ENCODE measurements at regions not wholly inside any gene's neighbourhood (a gene's known extent, or its start where the extent isn't known, plus 50 kb on each side); places are given as distances from the start of the nearest gene placed in this dataset.

- TF ChIP-seq EZH2 (IDR thresholded peaks at IDR 0.05; ENCODE audit: insufficient read depth, poor library complexity, severe bottlenecking): no peak
- TF ChIP-seq EZH2phosphoT487 (IDR thresholded peaks at IDR 0.05; ENCODE audit: insufficient read depth, low read depth): no peak
These were observed 425.5 kb downstream of the C12orf50 start for GRCh38 chr12:87603727-87604126.
